GM12891 (cell line): ENCODE measurements at regions not wholly inside any gene's neighbourhood (a gene's known extent, or its start where the extent isn't known, plus 50 kb on each side); places are given as distances from the start of the nearest gene placed in this dataset.

ENCODE experiments used
- PAX5 ChIP-seq: IDR thresholded peaks from 2 replicates; pipeline ENCODE4 v1.6.1; 2011; ENCODE audit warnings: low read length, moderate library complexity, mild to moderate bottlenecking; ENCODE audit not compliant: insufficient read depth, severe bottlenecking
- POLR2A ChIP-seq: IDR thresholded peaks from 2 replicates; pipeline ENCODE4 v1.6.1; 2011; ENCODE audit warnings: low read depth, low read length, control low read depth
- POLR2AphosphoS5 ChIP-seq: IDR thresholded peaks from 2 replicates; pipeline ENCODE4 v1.6.1; 2011; ENCODE audit warnings: low read depth, low read length, control low read depth
- POU2F2 ChIP-seq: IDR thresholded peaks from 2 replicates; pipeline ENCODE4 v1.6.1; 2011; ENCODE audit warnings: low read depth, mild to moderate bottlenecking, control low read depth, low read length, moderate library complexity
- SPI1 ChIP-seq: IDR thresholded peaks from 2 replicates; pipeline ENCODE4 v1.6.1; 2011; ENCODE audit warnings: low read depth, low read length, control low read depth
- TAF1 ChIP-seq: IDR thresholded peaks from 2 replicates; pipeline ENCODE4 v1.6.1; 2011; ENCODE audit warnings: low read depth, low read length, control low read depth

GRCh38 chr15:85984241-85984640 is 95.4 kb upstream of the AGBL1 start:
- TF ChIP-seq POLR2A (no peak), TAF1 (no peak), SPI1 (no peak), POLR2AphosphoS5 (no peak), POU2F2 (no peak), PAX5 (no peak)
